Smooth muscle cell (in vitro differentiated cells): ENCODE measurements at regions not wholly inside any gene's neighbourhood (a gene's known extent, or its start where the extent isn't known, plus 50 kb on each side); places are given as distances from the start of the nearest gene placed in this dataset.

Experiments used
- DNase-seq: peaks from one replicate; lab custom pipeline; 2025; ENCODE audit not compliant: unreplicated experiment; lab: John Stamatoyannopoulos, UW
- H2AFZ ChIP-seq: fragments of 200-600 bp; sonication (generic); 2 replicates; pipeline ENCODE4 v1.6.0; 2016; ENCODE audit warnings: antibody characterized with exemption, low read depth, mild to moderate bottlenecking
- H3F3A ChIP-seq: fragments of 200-600 bp; sonication (generic); 2 replicates; pipeline ENCODE4 v1.6.0; 2017; ENCODE audit warnings: antibody characterized with exemption, low read depth
- H3K27ac ChIP-seq: fragments of 200-600 bp; sonication (generic); 2 replicates; pipeline ENCODE4 v1.5.1; 2016; ENCODE audit warnings: low read depth, mild to moderate bottlenecking
- H3K27me3 ChIP-seq: fragments of 200-600 bp; sonication (generic); 2 replicates; pipeline ENCODE4 v1.6.1; 2016; ENCODE audit warnings: low read depth, mild to moderate bottlenecking
- H3K36me3 ChIP-seq: fragments of 200-600 bp; sonication (generic); 2 replicates; pipeline ENCODE4 v1.5.1; 2016; ENCODE audit warnings: low read depth
- H3K4me1 ChIP-seq: fragments of 200-600 bp; sonication (generic); 2 replicates; pipeline ENCODE4 v1.5.1; 2016; ENCODE audit warnings: low read depth
- H3K4me2 ChIP-seq: fragments of 200-600 bp; sonication (generic); 2 replicates; pipeline ENCODE4 v1.6.0; 2016; ENCODE audit warnings: mild to moderate bottlenecking
- H3K4me3 ChIP-seq: fragments of 200-600 bp; sonication (generic); 2 replicates; pipeline ENCODE4 v1.5.1; 2016; ENCODE audit warnings: mild to moderate bottlenecking
- H3K79me2 ChIP-seq: fragments of 200-600 bp; sonication (generic); 2 replicates; pipeline ENCODE4 v1.6.0; 2016; ENCODE audit warnings: low read depth, mild to moderate bottlenecking
- H3K9ac ChIP-seq: fragments of 200-600 bp; sonication (generic); 2 replicates; pipeline ENCODE4 v1.6.0; 2016; ENCODE audit warnings: low read depth
- H3K9me3 ChIP-seq: fragments of 200-600 bp; sonication (generic); replicated peaks from 2 replicates; pipeline ENCODE4 v1.5.1; 2016; ENCODE audit warnings: low read depth
- H4K20me1 ChIP-seq: fragments of 200-600 bp; sonication (generic); 2 replicates; pipeline ENCODE4 v1.6.0; 2016; ENCODE audit warnings: low read depth
- CTCF ChIP-seq: fragments of 200-600 bp; sonication (generic); IDR thresholded peaks from 2 replicates; pipeline ENCODE4 v1.5.1; 2017; ENCODE audit warnings: borderline replicate concordance, mild to moderate bottlenecking, antibody characterized with exemption; ENCODE audit not compliant: insufficient read depth, poor library complexity, severe bottlenecking
- WGBS: methylation state at CpG from one replicate; pipeline ENCODE4 v1.1.7; 2016; ENCODE audit warnings: low lambda C conversion rate; 5-methylcytosine and 5-hydroxymethylcytosine counted together

- Histone ChIP-seq H3K4me3 (no peak overlapping the region), H3K27me3 (no peaks in the 10 kb centered on the region), H2AFZ (no peak overlapping the region), H3K9me3 (no peaks in the 10 kb centered on the region), H3K79me2 (no peaks in the 10 kb centered on the region), H3F3A (no peaks in the 10 kb centered on the region), H3K4me1 (no peaks in the 10 kb centered on the region), H3K27ac (no peak overlapping the region), H4K20me1 (no peaks in the 10 kb centered on the region), H3K36me3 (no peaks in the 10 kb centered on the region), H3K9ac (no peak overlapping the region), H3K4me2 (no peak overlapping the region)
- DNase-seq: no peak
- no peak for TF ChIP-seq CTCF
These were observed 169.8 kb downstream of the ABCC12 start for GRCh38 chr16:47986031-47986430.

- Histone ChIP-seq H3K27me3 (no peaks in the 10 kb centered on the region), H3K36me3 (no peaks in the 10 kb centered on the region), H3K27ac (no peak overlapping the region), H3K9me3 (no peaks in the 10 kb centered on the region), H3K4me3 (no peak overlapping the region), H3K79me2 (no peaks in the 10 kb centered on the region), H4K20me1 (no peaks in the 10 kb centered on the region), H2AFZ (no peak overlapping the region), H3K4me1 (no peaks in the 10 kb centered on the region), H3F3A (no peaks in the 10 kb centered on the region), H3K4me2 (no peak overlapping the region), H3K9ac (no peak overlapping the region)
- no peak for TF ChIP-seq CTCF
- DNase-seq: no peak
These were observed 171.1 kb downstream of the ABCC12 start for GRCh38 chr16:47984669-47985068.

GRCh38 chr16:47983999-47984580, 171.7 kb downstream of the ABCC12 start:
- Histone ChIP-seq H3K9ac (no peak overlapping the region), H3F3A (no peaks in the 10 kb centered on the region), H3K79me2 (no peaks in the 10 kb centered on the region), H4K20me1 (no peaks in the 10 kb centered on the region), H3K4me3 (no peak overlapping the region), H3K4me1 (no peaks in the 10 kb centered on the region), H3K9me3 (no peaks in the 10 kb centered on the region), H3K27ac (no peak overlapping the region), H2AFZ (no peak overlapping the region), H3K4me2 (no peak overlapping the region), H3K27me3 (no peaks in the 10 kb centered on the region), H3K36me3 (no peaks in the 10 kb centered on the region)
- no peak for TF ChIP-seq CTCF
- WGBS: 65% methylated on average over 5 of the region's 5 CpGs
- DNase-seq: no peak

GRCh38 chr16:47980212-47980611, 175.6 kb downstream of the ABCC12 start:
- H2AFZ ChIP-seq: no peak overlapping the region
- H3K36me3 ChIP-seq: no peaks in the 10 kb centered on the region
- no peaks in the 10 kb centered on the region for H4K20me1 ChIP-seq
- H3K9me3 ChIP-seq: no peaks in the 10 kb centered on the region
- H3K79me2 ChIP-seq: no peaks in the 10 kb centered on the region
- 92% methylated on average over 8 of the region's 8 CpGs for WGBS
- no peak overlapping the region for H3K4me2 ChIP-seq
- no peaks in the 10 kb centered on the region for H3K4me1 ChIP-seq
- no peak overlapping the region for H3K4me3 ChIP-seq
- no peak for DNase-seq
- H3F3A ChIP-seq: no peaks in the 10 kb centered on the region
- TF ChIP-seq CTCF: no peak
- no peak overlapping the region for H3K27ac ChIP-seq
- no peaks in the 10 kb centered on the region for H3K27me3 ChIP-seq
- no peak overlapping the region for H3K9ac ChIP-seq
